Nephron progenitor cell (in vitro differentiated cells): ENCODE measurements at regions not wholly inside any gene's neighbourhood (a gene's known extent, or its start where the extent isn't known, plus 50 kb on each side); places are given as distances from the start of the nearest gene placed in this dataset.

ENCODE experiments used
- DNase-seq: peaks from one replicate; pipeline ENCODE4 v3.0.0; 2021
- H3K27ac Mint-ChIP-seq: 2 replicates; pipeline ENCODE4 v1.8.0; 2021; ENCODE audit warnings: mild to moderate bottlenecking, moderate library complexity, mixed read lengths
- H3K27me3 Mint-ChIP-seq: 2 replicates; pipeline ENCODE4 v1.8.0; 2021; ENCODE audit warnings: mild to moderate bottlenecking, low read depth, mixed read lengths; ENCODE audit not compliant: poor library complexity
- H3K36me3 Mint-ChIP-seq: 2 replicates; pipeline ENCODE4 v1.8.0; 2021; ENCODE audit warnings: low read depth, mixed read lengths
- H3K4me1 Mint-ChIP-seq: 2 replicates; pipeline ENCODE4 v1.8.0; 2021; ENCODE audit warnings: mixed read lengths
- H3K4me3 Mint-ChIP-seq: 2 replicates; pipeline ENCODE4 v1.8.0; 2021; ENCODE audit warnings: mild to moderate bottlenecking, moderate library complexity, mixed read lengths
- H3K9me3 Mint-ChIP-seq: 2 replicates; pipeline ENCODE4 v1.8.0; 2021; ENCODE audit warnings: mild to moderate bottlenecking, moderate library complexity, mixed read lengths
- TF ChIP-seq, protein P1 (sequence below): fragments of 200-600 bp; sonication (generic); IDR thresholded peaks from 2 replicates; pipeline ENCODE4 v1.5.0; 2021; ENCODE audit warnings: antibody characterized with exemption

DNA sequence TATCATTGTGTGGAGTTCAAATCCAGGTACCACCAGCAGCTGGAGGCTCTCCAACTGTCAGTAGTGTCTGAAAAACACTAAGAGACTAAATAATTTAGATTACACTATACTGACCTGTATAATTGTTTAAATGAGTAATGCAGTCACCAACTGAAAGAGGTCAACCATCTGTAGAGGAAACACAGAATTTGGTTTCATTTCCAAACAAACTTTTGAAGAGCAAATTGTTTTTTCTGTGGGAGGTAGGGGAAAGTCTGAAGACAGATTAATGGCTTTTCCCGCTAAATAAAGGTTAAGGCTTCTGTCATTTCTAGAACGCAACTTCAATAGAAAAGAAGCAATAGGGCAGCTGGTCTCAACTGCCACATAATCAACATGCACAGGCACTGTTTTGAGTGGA lies 462.6 kb downstream of the PRKD1 start:
- Mint-ChIP-seq H3K4me1 (no peaks in the 10 kb centered on the region), H3K4me3 (no peak overlapping the region), H3K27ac (no peak overlapping the region), H3K9me3 (no peaks in the 10 kb centered on the region), H3K36me3 (no peaks in the 10 kb centered on the region), H3K27me3 (peaks cover 4% of the 10 kb centered on the region)
- DNase-seq = no peak
- TF ChIP-seq, protein P1, sequence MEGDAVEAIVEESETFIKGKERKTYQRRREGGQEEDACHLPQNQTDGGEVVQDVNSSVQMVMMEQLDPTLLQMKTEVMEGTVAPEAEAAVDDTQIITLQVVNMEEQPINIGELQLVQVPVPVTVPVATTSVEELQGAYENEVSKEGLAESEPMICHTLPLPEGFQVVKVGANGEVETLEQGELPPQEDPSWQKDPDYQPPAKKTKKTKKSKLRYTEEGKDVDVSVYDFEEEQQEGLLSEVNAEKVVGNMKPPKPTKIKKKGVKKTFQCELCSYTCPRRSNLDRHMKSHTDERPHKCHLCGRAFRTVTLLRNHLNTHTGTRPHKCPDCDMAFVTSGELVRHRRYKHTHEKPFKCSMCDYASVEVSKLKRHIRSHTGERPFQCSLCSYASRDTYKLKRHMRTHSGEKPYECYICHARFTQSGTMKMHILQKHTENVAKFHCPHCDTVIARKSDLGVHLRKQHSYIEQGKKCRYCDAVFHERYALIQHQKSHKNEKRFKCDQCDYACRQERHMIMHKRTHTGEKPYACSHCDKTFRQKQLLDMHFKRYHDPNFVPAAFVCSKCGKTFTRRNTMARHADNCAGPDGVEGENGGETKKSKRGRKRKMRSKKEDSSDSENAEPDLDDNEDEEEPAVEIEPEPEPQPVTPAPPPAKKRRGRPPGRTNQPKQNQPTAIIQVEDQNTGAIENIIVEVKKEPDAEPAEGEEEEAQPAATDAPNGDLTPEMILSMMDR = no peak

DNA sequence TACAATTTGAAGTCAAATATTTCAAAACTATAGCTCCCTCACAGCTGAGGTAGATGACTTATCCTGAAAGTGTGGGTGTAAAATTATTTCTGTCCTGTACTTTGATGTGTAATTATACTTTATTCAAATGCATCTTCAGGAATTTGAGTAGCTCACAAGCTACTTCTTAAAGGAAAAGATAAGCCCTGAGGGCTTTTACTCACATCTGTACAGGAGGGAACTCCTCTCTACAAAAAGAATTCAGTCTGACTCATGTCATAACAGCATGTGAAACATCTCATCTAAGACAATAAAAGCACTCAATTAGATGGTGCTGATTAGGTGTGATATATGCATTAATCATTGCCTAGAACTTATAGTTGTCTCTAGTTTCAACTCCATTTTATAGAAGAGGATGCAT lies 452.0 kb downstream of the PRKD1 start:
- Mint-ChIP-seq H3K27ac (no peak overlapping the region), H3K4me3 (no peak overlapping the region), H3K4me1 (no peaks in the 10 kb centered on the region), H3K9me3 (peaks cover 11% of the 10 kb centered on the region), H3K36me3 (no peaks in the 10 kb centered on the region), H3K27me3 (no peaks in the 10 kb centered on the region)
- DNase-seq = no peak
- TF ChIP-seq, protein P1 = no peak

DNA sequence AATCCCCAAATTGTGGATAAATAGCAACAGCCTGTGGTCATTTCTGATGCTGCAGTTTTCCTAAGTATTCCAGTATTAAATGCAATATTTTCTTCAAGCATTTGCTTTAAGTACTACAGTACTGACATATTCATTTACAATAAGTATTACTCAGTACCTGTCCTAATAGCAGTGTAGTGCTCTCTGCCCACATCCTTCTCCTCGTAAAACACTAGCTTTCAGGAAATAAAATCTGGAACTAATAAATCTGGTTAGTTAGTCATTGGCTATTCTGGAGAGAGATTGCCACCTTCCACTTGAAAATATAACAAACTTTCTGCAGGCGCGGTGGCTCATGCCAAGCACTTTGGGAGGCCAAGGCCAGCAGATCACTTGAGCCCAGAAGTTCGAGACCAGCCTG lies 441.5 kb downstream of the PRKD1 start:
- Mint-ChIP-seq H3K27ac (no peak overlapping the region), H3K4me1 (no peaks in the 10 kb centered on the region), H3K9me3 (peaks cover 5% of the 10 kb centered on the region), H3K36me3 (no peaks in the 10 kb centered on the region), H3K27me3 (peaks cover 2% of the 10 kb centered on the region), H3K4me3 (no peak overlapping the region)
- no peak for DNase-seq
- TF ChIP-seq, protein P1 = no peak

DNA sequence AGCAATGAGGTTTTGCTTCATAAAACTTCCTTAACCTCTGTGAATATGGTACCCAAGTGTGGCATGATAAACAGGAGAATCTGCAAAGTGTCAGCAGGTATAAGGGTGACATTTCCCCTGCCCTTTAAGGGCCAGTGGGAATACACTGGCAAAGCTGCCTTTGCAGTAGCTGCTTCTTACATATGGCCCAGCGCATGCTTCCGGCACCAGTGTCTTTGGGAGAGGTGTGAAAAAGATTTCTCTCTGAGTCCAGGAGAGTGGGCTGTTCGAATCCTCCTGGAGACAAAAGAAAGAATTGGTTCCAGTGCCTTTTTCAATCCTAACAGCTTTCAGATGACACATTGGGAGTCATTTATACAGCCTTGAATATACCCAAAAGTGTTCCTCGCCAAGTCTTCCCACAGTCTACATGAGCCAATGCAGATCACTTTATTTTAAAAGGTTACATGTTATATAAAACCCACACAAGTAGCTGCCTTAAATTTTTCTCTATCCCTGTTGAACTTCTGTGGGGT lies 437.7 kb downstream of the PRKD1 start:
- DNase-seq = no peak
- no peak overlapping the region for H3K27ac Mint-ChIP-seq
- H3K4me3 Mint-ChIP-seq = no peak overlapping the region
- peaks cover 2% of the 10 kb centered on the region for H3K27me3 Mint-ChIP-seq
- H3K9me3 Mint-ChIP-seq = no peaks in the 10 kb centered on the region
- H3K36me3 Mint-ChIP-seq = no peaks in the 10 kb centered on the region
- TF ChIP-seq, protein P1 = no peak
- no peaks in the 10 kb centered on the region for H3K4me1 Mint-ChIP-seq

DNA sequence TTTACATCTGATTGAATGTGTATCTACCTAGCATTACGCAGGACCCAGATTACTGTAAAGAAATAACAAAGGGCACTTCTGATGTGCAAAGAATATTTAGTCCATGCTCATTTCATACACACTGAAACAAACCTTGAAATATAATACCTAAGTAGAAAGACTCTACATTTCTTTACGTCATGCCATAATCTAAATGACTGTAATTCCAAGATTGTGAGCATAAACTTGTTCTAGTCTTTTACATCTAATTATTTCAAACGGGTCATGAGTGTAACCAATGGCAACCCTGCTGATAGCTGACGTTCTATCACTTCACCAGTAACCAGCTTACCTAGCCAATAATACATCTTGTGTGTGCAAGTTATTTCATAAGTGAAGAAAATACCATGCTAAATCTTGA lies 433.8 kb downstream of the PRKD1 start:
- no peaks in the 10 kb centered on the region for H3K4me1 Mint-ChIP-seq
- H3K27ac Mint-ChIP-seq = no peak overlapping the region
- no peak overlapping the region for H3K4me3 Mint-ChIP-seq
- no peaks in the 10 kb centered on the region for H3K27me3 Mint-ChIP-seq
- TF ChIP-seq, protein P1 = no peak
- DNase-seq = no peak
- peaks cover 5% of the 10 kb centered on the region for H3K9me3 Mint-ChIP-seq
- H3K36me3 Mint-ChIP-seq = no peaks in the 10 kb centered on the region

DNA sequence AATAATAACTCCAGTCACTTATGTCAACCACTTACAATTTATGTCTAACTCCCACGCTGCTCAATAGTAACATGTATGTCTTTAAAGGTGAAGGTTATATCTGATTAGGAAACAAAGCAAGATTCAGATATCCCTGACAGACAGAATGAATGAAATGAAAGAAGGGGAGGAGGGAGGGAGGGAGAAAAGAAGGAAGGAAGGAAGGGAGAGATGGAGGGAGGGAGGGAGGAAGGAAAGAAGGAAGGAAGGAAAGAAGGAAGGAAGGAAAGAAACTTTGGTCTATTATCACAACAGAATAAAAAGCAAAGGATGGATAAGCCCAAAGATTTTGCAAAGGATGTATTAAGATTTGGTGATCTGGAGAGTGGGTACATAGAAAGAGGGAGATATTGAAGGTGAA lies 433.3 kb downstream of the PRKD1 start:
- H3K36me3 Mint-ChIP-seq = no peaks in the 10 kb centered on the region
- peaks cover 5% of the 10 kb centered on the region for H3K9me3 Mint-ChIP-seq
- H3K27ac Mint-ChIP-seq = no peak overlapping the region
- TF ChIP-seq, protein P1 = no peak
- H3K4me1 Mint-ChIP-seq = no peaks in the 10 kb centered on the region
- no peak for DNase-seq
- no peaks in the 10 kb centered on the region for H3K27me3 Mint-ChIP-seq
- H3K4me3 Mint-ChIP-seq = no peak overlapping the region
